Neural progenitor cell (in vitro differentiated cells): ENCODE measurements at regions not wholly inside any gene's neighbourhood (a gene's known extent, or its start where the extent isn't known, plus 50 kb on each side); places are given as distances from the start of the nearest gene placed in this dataset.

Source experiments
- EZH2 ChIP-seq: fragments of 200-600 bp; sonication (generic); IDR thresholded peaks from 2 replicates; pipeline ENCODE4 v1.6.1; 2017; ENCODE audit warnings: antibody characterized with exemption, mild to moderate bottlenecking, moderate library complexity
- EZH2phosphoT487 ChIP-seq: fragments of 200-600 bp; sonication (generic); IDR thresholded peaks from 2 replicates; pipeline ENCODE4 v1.6.1; 2017; ENCODE audit warnings: antibody characterized with exemption
- TF ChIP-seq, protein P1 (sequence below): fragments of 200-600 bp; sonication (generic); IDR thresholded peaks from 2 replicates; pipeline ENCODE4 v1.5.1; 2017; ENCODE audit warnings: antibody characterized with exemption, mild to moderate bottlenecking

DNA sequence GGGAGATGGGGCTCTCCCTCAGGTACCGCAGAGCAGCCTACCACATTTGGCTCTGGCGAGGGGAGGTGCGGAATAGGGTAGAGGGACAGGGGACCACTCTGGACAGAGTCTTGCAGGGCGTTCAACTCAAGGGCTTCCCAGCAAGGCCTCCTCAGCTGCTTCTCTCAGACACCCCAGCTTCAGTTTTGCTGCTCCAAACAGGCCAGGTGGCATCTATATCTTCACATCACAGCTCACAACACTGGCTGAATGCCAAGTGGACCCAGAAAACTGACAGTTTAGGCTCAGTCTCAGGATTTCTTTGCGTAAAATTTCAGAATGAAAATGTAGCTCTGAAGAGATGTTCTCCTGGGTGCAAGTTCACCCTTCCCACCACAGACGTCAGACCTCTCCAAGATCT is 592.6 kb upstream of the ADAMTS16 start:
- TF ChIP-seq, protein P1, sequence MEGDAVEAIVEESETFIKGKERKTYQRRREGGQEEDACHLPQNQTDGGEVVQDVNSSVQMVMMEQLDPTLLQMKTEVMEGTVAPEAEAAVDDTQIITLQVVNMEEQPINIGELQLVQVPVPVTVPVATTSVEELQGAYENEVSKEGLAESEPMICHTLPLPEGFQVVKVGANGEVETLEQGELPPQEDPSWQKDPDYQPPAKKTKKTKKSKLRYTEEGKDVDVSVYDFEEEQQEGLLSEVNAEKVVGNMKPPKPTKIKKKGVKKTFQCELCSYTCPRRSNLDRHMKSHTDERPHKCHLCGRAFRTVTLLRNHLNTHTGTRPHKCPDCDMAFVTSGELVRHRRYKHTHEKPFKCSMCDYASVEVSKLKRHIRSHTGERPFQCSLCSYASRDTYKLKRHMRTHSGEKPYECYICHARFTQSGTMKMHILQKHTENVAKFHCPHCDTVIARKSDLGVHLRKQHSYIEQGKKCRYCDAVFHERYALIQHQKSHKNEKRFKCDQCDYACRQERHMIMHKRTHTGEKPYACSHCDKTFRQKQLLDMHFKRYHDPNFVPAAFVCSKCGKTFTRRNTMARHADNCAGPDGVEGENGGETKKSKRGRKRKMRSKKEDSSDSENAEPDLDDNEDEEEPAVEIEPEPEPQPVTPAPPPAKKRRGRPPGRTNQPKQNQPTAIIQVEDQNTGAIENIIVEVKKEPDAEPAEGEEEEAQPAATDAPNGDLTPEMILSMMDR: no peak
- TF ChIP-seq EZH2 (no peak), EZH2phosphoT487 (no peak)
